Suprapubic skin (tissue), 4 donors: ENCODE measurements at regions not wholly inside any gene's neighbourhood (a gene's known extent, or its start where the extent isn't known, plus 50 kb on each side); places are given as distances from the start of the nearest gene placed in this dataset.

ENCODE experiments used
- EP300 ChIP-seq: sonication (generic); formaldehyde crosslinking; IDR thresholded peaks from one replicate; pipeline ENCODE4 v1.6.1; 2017; ENCODE audit warnings: antibody characterized with exemption
- POLR2A ChIP-seq, 2 donors: fragments of 450-650 bp; IDR thresholded peaks; one replicate each; pipeline ENCODE4 v1.6.1; 2017; ENCODE audit warnings: antibody characterized with exemption in 2 of 2, mild to moderate bottlenecking in 2 of 2, moderate library complexity in 2 of 2
- POLR2AphosphoS5 ChIP-seq, 3 donors: sonication (generic); formaldehyde crosslinking; IDR thresholded peaks; one replicate each; pipeline ENCODE4 v1.6.1; 2017; ENCODE audit warnings: antibody characterized with exemption in 3 of 3
- TF ChIP-seq, protein P1 (sequence below), 2 donors: fragments of 200-600 bp in 1 of 2; fragments of 450-650 bp in 1 of 2; sonication (generic) in 1 of 2; IDR thresholded peaks; one replicate each; pipeline ENCODE4 v1.5.1; 2016 to 2019; ENCODE audit warnings: antibody characterized with exemption in 2 of 2, mild to moderate bottlenecking in 1 of 2, moderate library complexity in 1 of 2

DNA sequence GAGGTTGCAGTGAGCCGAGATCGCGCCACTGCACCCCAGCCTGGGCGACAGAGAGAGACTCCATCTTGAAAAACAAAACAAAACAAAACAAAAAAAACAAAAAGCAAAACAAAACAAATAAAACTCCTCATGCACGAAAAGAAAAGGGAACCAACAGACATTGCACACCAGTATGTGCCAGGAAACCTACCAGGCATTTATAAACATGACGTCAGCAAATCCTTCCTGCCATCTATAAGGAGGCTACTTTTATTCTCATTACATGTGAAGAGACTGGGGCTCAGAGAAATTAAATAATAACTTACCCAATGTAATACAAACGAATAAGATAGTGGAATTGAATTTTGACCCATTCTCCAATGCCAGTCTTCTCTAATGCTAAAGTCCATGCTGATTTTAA lies 197.2 kb downstream of the NUFIP1 start:
- TF ChIP-seq, protein P1, sequence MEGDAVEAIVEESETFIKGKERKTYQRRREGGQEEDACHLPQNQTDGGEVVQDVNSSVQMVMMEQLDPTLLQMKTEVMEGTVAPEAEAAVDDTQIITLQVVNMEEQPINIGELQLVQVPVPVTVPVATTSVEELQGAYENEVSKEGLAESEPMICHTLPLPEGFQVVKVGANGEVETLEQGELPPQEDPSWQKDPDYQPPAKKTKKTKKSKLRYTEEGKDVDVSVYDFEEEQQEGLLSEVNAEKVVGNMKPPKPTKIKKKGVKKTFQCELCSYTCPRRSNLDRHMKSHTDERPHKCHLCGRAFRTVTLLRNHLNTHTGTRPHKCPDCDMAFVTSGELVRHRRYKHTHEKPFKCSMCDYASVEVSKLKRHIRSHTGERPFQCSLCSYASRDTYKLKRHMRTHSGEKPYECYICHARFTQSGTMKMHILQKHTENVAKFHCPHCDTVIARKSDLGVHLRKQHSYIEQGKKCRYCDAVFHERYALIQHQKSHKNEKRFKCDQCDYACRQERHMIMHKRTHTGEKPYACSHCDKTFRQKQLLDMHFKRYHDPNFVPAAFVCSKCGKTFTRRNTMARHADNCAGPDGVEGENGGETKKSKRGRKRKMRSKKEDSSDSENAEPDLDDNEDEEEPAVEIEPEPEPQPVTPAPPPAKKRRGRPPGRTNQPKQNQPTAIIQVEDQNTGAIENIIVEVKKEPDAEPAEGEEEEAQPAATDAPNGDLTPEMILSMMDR (IDR thresholded peaks at IDR 0.05) = no peak
- TF ChIP-seq POLR2A (IDR thresholded peaks at IDR 0.05) = no peak
- TF ChIP-seq POLR2AphosphoS5 (IDR thresholded peaks at IDR 0.05) = no peak
- TF ChIP-seq EP300 = no peak
